ENCODE measurements at regions not wholly inside any gene's neighbourhood (a gene's known extent, or its start where the extent isn't known, plus 50 kb on each side); places are given as distances from the start of the nearest gene placed in this dataset.
"Not testable (repeated sequence)": the region's sequence is repeated elsewhere in the genome, so short reads cannot be mapped to it uniquely, and the experiment has no call there.

- H3K27ac ChIP-seq: no peak overlapping the region
- H3K79me2 ChIP-seq: no peaks in the 10 kb centered on the region
- H3K9me3 ChIP-seq (ENCODE audit: low read depth): no peaks in the 10 kb centered on the region
- no peaks in the 10 kb centered on the region for H3K4me1 ChIP-seq (ENCODE audit: insufficient read depth)
- no peak overlapping the region for H3K4me3 ChIP-seq
- TF ChIP-seq CTCF (IDR thresholded peaks at IDR 0.05; ENCODE audit: poor library complexity) (no peak), EZH2 (IDR thresholded peaks at IDR 0.05; ENCODE audit: borderline replicate concordance) (no peak), EZH2phosphoT487 (IDR thresholded peaks at IDR 0.05; ENCODE audit: low read depth, severe bottlenecking, unreplicated experiment) (no peak)
- no peak overlapping the region for H3K4me2 ChIP-seq
- 100% methylated on average over 1 of the region's 1 CpG for WGBS (ENCODE audit: low lambda C conversion rate, missing lambda C conversion rate)
- H3K27me3 ChIP-seq: no peaks in the 10 kb centered on the region
- no peaks in the 10 kb centered on the region for H4K20me1 ChIP-seq (ENCODE audit: insufficient read depth, poor library complexity, severe bottlenecking)
- no peak overlapping the region for H2AFZ ChIP-seq
- no peaks in the 10 kb centered on the region for H3K36me3 ChIP-seq (replicated peaks; ENCODE audit: insufficient read depth, low read depth)
- H3K9me2 ChIP-seq (replicated peaks; ENCODE audit: insufficient read depth): no peaks in the 10 kb centered on the region
- no peak for DNase-seq (ENCODE audit: low spot score)
These were observed 319.8 kb downstream of the HINT1 start for GRCh38 chr5:130845049-130845765.

DNA sequence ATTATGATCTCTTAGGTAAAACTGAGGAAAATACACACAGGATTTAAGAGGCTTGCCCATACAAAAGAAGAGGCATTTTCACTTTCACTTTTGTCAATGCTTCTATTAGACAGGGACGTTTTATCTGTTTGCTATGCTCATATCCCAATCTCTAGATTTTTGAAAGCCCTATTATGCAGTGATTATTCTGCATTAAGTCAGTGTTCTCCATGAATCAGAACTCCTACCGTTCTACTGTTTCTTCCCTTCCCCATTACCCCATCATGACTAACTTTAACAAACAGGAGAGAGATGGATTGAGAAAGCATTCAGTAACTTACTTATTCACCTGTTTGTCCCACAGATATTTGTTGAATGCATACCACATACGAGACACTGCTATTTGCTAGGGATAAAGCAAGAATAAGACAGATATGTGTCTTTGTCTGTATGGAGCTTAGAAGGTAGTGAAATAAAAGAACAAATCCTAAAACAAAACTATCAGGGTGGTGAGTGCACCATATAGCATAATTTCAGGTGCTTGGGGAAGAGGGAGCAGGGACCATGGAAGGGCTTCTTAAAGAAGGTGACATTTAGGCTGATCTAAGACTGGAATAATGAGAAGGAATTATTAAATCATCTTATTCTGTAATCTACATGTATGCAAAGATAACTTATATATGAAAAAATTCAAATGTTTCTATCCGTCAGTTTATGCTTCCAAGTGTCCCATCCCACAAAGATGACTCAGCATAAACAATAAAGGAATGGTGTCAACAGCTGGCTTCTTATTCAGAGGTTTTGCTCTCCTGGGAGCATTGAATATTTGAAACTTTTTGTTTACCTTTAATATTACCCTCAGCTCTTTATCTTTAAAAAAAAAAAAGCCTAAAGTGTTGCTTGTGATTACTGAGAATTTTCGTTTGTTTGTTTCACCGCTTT is 328.1 kb downstream of the HINT1 start:
- Histone ChIP-seq H3K36me3 (replicated peaks; ENCODE audit: insufficient read depth, low read depth) (no peaks in the 10 kb centered on the region), H3K27me3 (no peaks in the 10 kb centered on the region), H2AFZ (peak overlapping the region; percentile 23), H3K4me2 (peak overlapping the region; percentile 58), H3K4me3 (no peak overlapping the region), H3K9me3 (ENCODE audit: low read depth) (no peaks in the 10 kb centered on the region), H3K27ac (no peak overlapping the region), H4K20me1 (ENCODE audit: insufficient read depth, poor library complexity, severe bottlenecking) (no peaks in the 10 kb centered on the region), H3K79me2 (no peaks in the 10 kb centered on the region), H3K4me1 (ENCODE audit: insufficient read depth) (no peaks in the 10 kb centered on the region), H3K9me2 (replicated peaks; ENCODE audit: insufficient read depth) (no peaks in the 10 kb centered on the region)
- DNase-seq (ENCODE audit: low spot score): no peak
- WGBS (ENCODE audit: low lambda C conversion rate, missing lambda C conversion rate): 68% methylated on average over 6 of the region's 6 CpGs
- no peak for TF ChIP-seq EZH2phosphoT487 (IDR thresholded peaks at IDR 0.05; ENCODE audit: low read depth, severe bottlenecking, unreplicated experiment)
- no peak for TF ChIP-seq CTCF (IDR thresholded peaks at IDR 0.05; ENCODE audit: poor library complexity)
- no peak for TF ChIP-seq EZH2 (IDR thresholded peaks at IDR 0.05; ENCODE audit: borderline replicate concordance)

GRCh38 chr5:130817598-130818384 is 347.3 kb downstream of the HINT1 start:
- H4K20me1 ChIP-seq (ENCODE audit: insufficient read depth, poor library complexity, severe bottlenecking); H3K27ac ChIP-seq; H3K4me1 ChIP-seq (ENCODE audit: insufficient read depth); H2AFZ ChIP-seq; DNase-seq (ENCODE audit: low spot score); H3K27me3 ChIP-seq; H3K9me3 ChIP-seq (ENCODE audit: low read depth); H3K4me2 ChIP-seq; H3K9me2 ChIP-seq (replicated peaks; ENCODE audit: insufficient read depth); H3K36me3 ChIP-seq (replicated peaks; ENCODE audit: insufficient read depth, low read depth); H3K4me3 ChIP-seq; H3K79me2 ChIP-seq: not testable (repeated sequence)
- WGBS (ENCODE audit: low lambda C conversion rate, missing lambda C conversion rate): 94% methylated on average over 28 of the region's 28 CpGs

Data from hepatocyte (in vitro differentiated cells).